ENCODE measurements at regions not wholly inside any gene's neighbourhood (a gene's known extent, or its start where the extent isn't known, plus 50 kb on each side); places are given as distances from the start of the nearest gene placed in this dataset.
"Not testable (repeated sequence)": the region's sequence is repeated elsewhere in the genome, so short reads cannot be mapped to it uniquely, and the experiment has no call there.

- DNase-seq (ENCODE audit: insufficient read length, low spot score) (no peak), FAIRE-seq (no peak)
- TF ChIP-seq POLR2A (IDR thresholded peaks at IDR 0.05; ENCODE audit: low read depth, low read length), result no peak
Observed at GRCh38 chr10:117463545-117463920, 79.0 kb upstream of the EMX2 start.

- FAIRE-seq (no peak), DNase-seq (ENCODE audit: insufficient read length, low spot score) (no peak)
- TF ChIP-seq POLR2A (IDR thresholded peaks at IDR 0.05; ENCODE audit: low read depth, low read length), result no peak
Observed at GRCh38 chr10:117462816-117463544, 79.6 kb upstream of the EMX2 start.

- FAIRE-seq (no peak), DNase-seq (ENCODE audit: insufficient read length, low spot score) (no peak)
Observed at GRCh38 chr10:117462424-117462792, 80.1 kb upstream of the EMX2 start.

DNA sequence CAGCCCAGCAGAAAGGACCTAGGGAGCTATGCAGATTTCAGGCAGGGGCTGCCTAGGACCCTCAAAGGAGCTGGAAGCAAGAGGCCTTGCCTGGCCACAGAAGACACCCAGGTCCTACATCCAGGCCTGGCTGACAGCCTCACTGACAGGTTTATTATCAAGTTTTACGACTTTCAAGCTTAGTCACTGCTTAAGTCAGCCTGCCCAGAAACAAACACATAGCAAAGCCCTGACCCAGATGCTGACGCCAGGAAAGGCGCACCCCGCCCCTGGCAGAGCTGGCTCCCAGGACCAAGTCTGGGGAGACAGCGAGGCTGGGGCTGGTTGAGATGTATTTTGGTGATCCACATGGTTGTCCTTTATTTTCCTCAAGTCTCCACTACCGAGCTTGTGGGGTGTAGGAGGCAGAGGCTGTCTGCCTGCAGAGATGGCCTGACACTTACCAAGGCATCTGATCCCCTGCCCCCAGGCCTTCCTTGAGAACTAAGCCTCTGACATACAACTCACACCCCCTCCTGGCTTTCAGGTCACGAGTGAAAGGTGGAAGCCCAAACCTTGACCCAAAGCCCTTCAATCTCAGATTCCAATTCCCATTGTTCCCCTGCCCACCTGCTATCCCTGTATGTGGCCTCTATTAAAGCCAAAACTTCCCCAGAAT is 80.7 kb upstream of the EMX2 start:
- DNase-seq (ENCODE audit: insufficient read length, low spot score) (peak; percentile 79), FAIRE-seq (no peak)
- 0 out of 2 replicates have a peak, but pooled peaks have one; percentile 5 for TF ChIP-seq POLR2A (IDR thresholded peaks at IDR 0.05; ENCODE audit: low read depth, low read length)

More at GRCh38 chr10:117462424-117462792, 80.1 kb upstream of the EMX2 start:
- no peak for TF ChIP-seq POLR2A (IDR thresholded peaks at IDR 0.05; ENCODE audit: low read depth, low read length)

GRCh38 chr10:117460846-117461765 is 81.4 kb upstream of the EMX2 start:
- FAIRE-seq (no peak), DNase-seq (ENCODE audit: insufficient read length, low spot score) (no peak)
- no peak for TF ChIP-seq POLR2A (IDR thresholded peaks at IDR 0.05; ENCODE audit: low read depth, low read length)

- DNase-seq (ENCODE audit: insufficient read length, low spot score) (no peak), FAIRE-seq (no peak)
- no peak for TF ChIP-seq POLR2A (IDR thresholded peaks at IDR 0.05; ENCODE audit: low read depth, low read length)
Observed at GRCh38 chr10:117458571-117458970, 83.3 kb upstream of the PDZD8 start.

- FAIRE-seq, result no peak
- TF ChIP-seq POLR2A (IDR thresholded peaks at IDR 0.05; ENCODE audit: low read depth, low read length), result no peak
Observed at GRCh38 chr10:117457932-117458331, 82.7 kb upstream of the PDZD8 start.

DNA sequence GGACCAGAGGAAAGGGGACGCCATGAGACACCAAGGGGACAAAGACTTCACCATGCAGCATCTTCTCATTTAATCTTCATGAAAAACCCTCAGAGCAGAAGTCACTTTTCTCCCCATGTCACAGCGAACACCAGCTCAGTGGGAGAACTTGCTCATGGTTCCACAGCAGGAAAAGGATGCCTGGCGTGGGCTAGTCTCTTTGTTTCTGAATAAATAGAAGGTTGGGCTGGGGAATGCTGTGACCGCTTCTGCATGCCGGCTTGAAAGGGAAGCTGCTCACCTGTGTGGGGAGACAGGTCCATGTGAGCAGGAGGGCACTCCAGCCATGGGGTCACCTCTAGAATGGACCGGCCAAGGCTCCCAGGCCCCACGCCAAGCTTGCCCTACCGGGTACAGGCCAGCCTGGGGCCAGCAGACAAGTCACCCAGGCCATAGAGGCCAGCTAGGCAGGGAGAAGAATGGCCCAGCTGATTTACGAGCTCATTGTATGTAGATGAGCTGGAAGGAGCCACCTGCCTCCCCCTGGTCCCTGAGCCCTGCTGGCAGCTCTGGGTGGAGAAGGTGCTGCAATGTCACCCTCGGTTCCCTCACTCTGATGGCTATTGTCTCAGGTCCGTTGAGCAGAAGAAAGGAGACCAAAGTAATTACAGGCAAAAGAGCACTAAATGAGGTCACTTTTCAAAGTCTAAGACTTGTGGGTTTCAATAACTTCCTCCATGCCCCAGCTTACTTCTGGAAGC is 82.0 kb upstream of the PDZD8 start:
- TF ChIP-seq POLR2A (IDR thresholded peaks at IDR 0.05; ENCODE audit: low read depth, low read length), result no peak
- DNase-seq (ENCODE audit: insufficient read length, low spot score), result no peak
- FAIRE-seq, result no peak

More at GRCh38 chr10:117457932-117458331, 82.7 kb upstream of the PDZD8 start:
- DNase-seq (ENCODE audit: insufficient read length, low spot score), result no peak

DNA sequence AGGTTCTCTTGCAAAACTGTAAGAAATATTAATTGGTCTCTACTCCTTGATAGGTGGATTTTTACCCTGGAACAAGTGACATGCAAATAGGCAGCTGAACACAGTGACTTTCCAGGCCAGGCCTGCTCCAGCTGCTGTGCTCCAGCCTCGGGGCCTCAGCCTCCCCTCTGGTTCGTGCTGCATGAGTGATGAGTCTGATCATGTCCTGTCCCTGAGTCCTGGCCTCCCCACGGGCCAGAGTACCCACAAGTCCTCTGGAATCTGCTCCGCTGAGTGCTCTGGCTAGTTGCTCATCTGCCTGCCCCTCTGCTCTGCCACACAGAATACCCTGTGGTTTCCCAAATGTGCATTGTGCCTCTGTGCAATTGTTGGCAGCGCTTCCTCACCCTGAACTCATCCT is 80.1 kb upstream of the PDZD8 start:
- FAIRE-seq (no peak), DNase-seq (ENCODE audit: insufficient read length, low spot score) (no peak)
- no peak for TF ChIP-seq POLR2A (IDR thresholded peaks at IDR 0.05; ENCODE audit: low read depth, low read length)

DNA sequence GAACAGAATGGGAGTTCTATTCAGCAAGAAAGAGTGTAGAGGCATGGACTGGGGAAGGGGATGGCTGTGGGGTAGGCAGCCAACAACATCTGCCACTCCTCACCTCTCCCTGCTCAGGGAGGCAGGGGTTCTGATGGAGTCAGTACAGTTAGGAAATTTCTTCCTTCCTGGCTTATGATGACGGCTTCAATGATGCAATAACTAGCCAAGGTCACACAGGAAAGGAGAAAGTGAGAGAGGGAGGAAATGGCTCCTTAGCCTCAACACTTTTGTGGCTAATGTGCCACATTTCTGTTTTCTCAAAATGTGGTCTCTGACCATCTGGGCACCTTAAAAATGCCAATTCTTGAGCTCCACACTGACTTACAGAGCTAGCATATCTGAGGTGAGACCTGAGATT is 79.3 kb upstream of the PDZD8 start:
- TF ChIP-seq POLR2A (IDR thresholded peaks at IDR 0.05; ENCODE audit: low read depth, low read length), result no peak
- no peak for FAIRE-seq
- no peak for DNase-seq (ENCODE audit: insufficient read length, low spot score)

GRCh38 chr10:117453484-117453883 is 78.2 kb upstream of the PDZD8 start:
- not testable (repeated sequence) for DNase-seq (ENCODE audit: insufficient read length, low spot score); FAIRE-seq

GRCh38 chr10:117450940-117451339 is 75.7 kb upstream of the PDZD8 start:
- TF ChIP-seq POLR2A (IDR thresholded peaks at IDR 0.05; ENCODE audit: low read depth, low read length), result no peak
- FAIRE-seq, result no peak
- no peak for DNase-seq (ENCODE audit: insufficient read length, low spot score)

DNA sequence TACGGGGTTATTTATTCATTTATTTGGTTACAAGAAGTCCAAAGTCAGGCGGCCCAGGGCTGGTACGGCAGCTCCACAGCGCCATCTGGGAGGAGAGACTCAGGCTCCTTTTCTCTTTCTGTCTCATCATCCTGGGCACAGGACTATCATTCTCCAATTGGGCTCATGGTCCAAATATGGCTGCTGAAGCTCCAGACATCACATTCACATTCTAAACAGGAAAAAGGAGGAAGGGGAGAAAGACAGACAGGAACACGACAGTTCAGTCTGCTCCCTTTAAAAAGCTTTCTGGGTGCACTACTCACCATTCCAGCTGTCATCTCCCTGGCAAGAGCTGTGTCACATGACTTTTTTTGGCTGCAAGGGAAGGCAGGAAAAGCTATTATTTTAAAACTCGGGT is 74.4 kb upstream of the PDZD8 start:
- no peak for TF ChIP-seq POLR2A (IDR thresholded peaks at IDR 0.05; ENCODE audit: low read depth, low read length)
- FAIRE-seq, result no peak
- DNase-seq (ENCODE audit: insufficient read length, low spot score), result no peak

DNA sequence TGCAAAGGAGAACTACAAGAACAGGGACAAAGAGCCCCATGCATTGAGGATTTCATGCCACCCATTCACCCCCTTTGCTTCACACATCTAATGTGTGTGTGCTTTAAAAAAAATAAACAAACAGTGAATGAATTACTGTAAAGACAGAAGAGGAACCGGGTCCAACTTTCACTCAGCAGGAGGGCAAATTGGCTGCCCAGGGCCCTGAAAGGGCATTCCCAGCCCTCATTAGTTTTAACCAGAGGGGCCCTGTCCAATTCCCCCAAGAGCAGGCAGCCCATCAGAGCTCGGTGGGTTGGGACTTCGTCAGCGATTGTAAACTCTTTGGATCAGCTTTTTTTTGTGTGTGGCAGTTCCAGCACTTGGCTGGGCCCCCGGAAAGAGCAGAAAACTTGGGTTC is 73.6 kb upstream of the PDZD8 start:
- no peak for FAIRE-seq
- no peak for TF ChIP-seq POLR2A (IDR thresholded peaks at IDR 0.05; ENCODE audit: low read depth, low read length)

More for the DNA sequence above, 73.6 kb upstream of the PDZD8 start:
- DNase-seq (ENCODE audit: insufficient read length, low spot score), result no peak

Measured in H54 (cell line).